ENCODE measurements at regions not wholly inside any gene's neighbourhood (a gene's known extent, or its start where the extent isn't known, plus 50 kb on each side); places are given as distances from the start of the nearest gene placed in this dataset.
A peak's percentile ranks its signal among the peaks of the same experiment; 100 is the strongest.
"Not testable (repeated sequence)": the region's sequence is repeated elsewhere in the genome, so short reads cannot be mapped to it uniquely, and the experiment has no call there.

DNA sequence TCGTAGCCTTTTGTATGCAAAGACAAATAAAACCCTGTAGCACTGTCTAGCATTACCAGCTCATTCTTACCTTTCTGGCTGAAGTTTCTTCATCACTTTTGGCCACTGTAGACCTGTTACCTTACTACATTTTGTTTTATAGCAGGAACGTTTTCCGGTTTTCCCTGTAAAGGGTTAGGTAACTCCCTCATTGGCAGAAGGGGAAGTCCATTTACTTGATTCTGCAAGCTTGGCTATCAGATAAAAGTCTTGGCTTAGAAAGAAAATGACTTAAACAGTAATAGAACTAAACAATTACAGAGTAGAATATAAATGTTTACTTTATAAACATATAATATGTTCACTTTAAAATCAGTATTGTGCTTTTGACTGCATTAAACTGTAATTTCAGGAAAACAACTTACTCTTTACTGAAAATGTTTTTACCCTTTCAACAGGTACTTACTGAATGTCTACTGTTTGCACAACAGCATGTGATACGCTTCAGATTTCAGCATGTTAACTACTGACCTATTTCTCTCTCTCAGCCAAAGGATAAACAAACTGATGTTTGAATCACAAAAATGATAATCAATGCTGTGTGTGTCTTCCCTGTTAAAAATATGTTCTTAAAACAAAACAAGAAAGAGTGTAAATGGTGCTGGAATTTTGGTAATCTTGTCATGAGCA is 67.1 kb downstream of the OTUD1 start:
- TF ChIP-seq CTCF (conservative IDR thresholded peaks at IDR 0.05; ENCODE audit: low read depth, low read length) = no peak
- no peak overlapping the region for H3K4me3 ChIP-seq (ENCODE audit: low read length)
- ATAC-seq (no peak), DNase-seq (no peak)
- POLR2A ChIA-PET (ENCODE audit: unreplicated experiment) = no interaction called here
- H3K27me3 ChIP-seq (ENCODE audit: low read length) = no peaks in the 10 kb centered on the region
- H3K4me1 ChIP-seq (ENCODE audit: insufficient read depth, low read length) = no peaks in the 10 kb centered on the region
- no peaks in the 10 kb centered on the region for H4K20me1 ChIP-seq (ENCODE audit: low read length)
- no TSS peak for BruUV-seq (replicated peaks)
- CTCF ChIA-PET = no interaction called here
- no peaks in the 10 kb centered on the region for H3K36me3 ChIP-seq (ENCODE audit: low read depth, low read length)
- H3K79me2 ChIP-seq (ENCODE audit: low read length) = no peaks in the 10 kb centered on the region
- no peaks in the 10 kb centered on the region for H3K9me2 ChIP-seq (replicated peaks; ENCODE audit: low read length)
- no peaks in the 10 kb centered on the region for H3F3A ChIP-seq (ENCODE audit: low read length, unreplicated experiment)
- no peak overlapping the region for H3K9ac ChIP-seq (ENCODE audit: low read length)
- H2AFZ ChIP-seq (ENCODE audit: low read length) = 0 out of 2 replicates have a peak overlapping the region, but pooled peaks have one; percentile 24
- no peak overlapping the region for H3K27ac ChIP-seq (ENCODE audit: low read length)
- intact Hi-C loops (cut with micrococcal nuclease) = no loop called here
- no peaks in the 10 kb centered on the region for H3K9me3 ChIP-seq (ENCODE audit: low read length)
- H3K4me2 ChIP-seq (ENCODE audit: low read length) = no peak overlapping the region

GRCh38 chr10:23512355-23513058 is 73.6 kb downstream of the OTUD1 start:
- Histone ChIP-seq H3K9me3 (ENCODE audit: low read length) (no peaks in the 10 kb centered on the region), H3K4me3 (ENCODE audit: low read length) (no peak overlapping the region), H3F3A (ENCODE audit: low read length, unreplicated experiment) (no peaks in the 10 kb centered on the region), H3K4me2 (ENCODE audit: low read length) (peak overlapping the region; percentile 48; the same call in 1 of the 2 replicates), H2AFZ (ENCODE audit: low read length) (0 out of 2 replicates have a peak overlapping the region, but pooled peaks have one; percentile 12), H3K9ac (ENCODE audit: low read length) (peak overlapping the region; percentile 94), H3K79me2 (ENCODE audit: low read length) (no peaks in the 10 kb centered on the region), H4K20me1 (ENCODE audit: low read length) (no peaks in the 10 kb centered on the region), H3K9me2 (replicated peaks; ENCODE audit: low read length) (no peaks in the 10 kb centered on the region), H3K27me3 (ENCODE audit: low read length) (no peaks in the 10 kb centered on the region), H3K36me3 (ENCODE audit: low read depth, low read length) (no peaks in the 10 kb centered on the region), H3K4me1 (ENCODE audit: insufficient read depth, low read length) (peaks cover 33% of the 10 kb centered on the region), H3K27ac (ENCODE audit: low read length) (peak overlapping the region; percentile 100)
- ChIA-PET CTCF (no interaction called here), POLR2A (ENCODE audit: unreplicated experiment) (no interaction called here)
- DNase-seq = peak; percentile 70
- TF ChIP-seq CTCF (conservative IDR thresholded peaks at IDR 0.05; ENCODE audit: low read depth, low read length) (no peak), EZH2phosphoT487 (IDR thresholded peaks at IDR 0.05; ENCODE audit: borderline replicate concordance, low read length) (no peak), EZH2 (IDR thresholded peaks at IDR 0.05; ENCODE audit: low read length, unreplicated experiment) (no peak)
- BruUV-seq (replicated peaks) = TSS peak; percentile 66
- intact Hi-C loops (cut with micrococcal nuclease) = loop anchor here (5.0 kb wide), 2 partner anchors 70 to 180 kb away; no protein-coding TSS in a partner anchor
- ATAC-seq = peak; percentile 56; the same call in 1 of the 2 replicates

GRCh38 chr10:23513621-23514020 is 74.7 kb downstream of the OTUD1 start:
- peaks cover 33% of the 10 kb centered on the region for H3K4me1 ChIP-seq (ENCODE audit: insufficient read depth, low read length)
- POLR2A ChIA-PET (ENCODE audit: unreplicated experiment); H3K79me2 ChIP-seq (ENCODE audit: low read length); BruUV-seq (replicated peaks); H3K9me3 ChIP-seq (ENCODE audit: low read length); H3K9me2 ChIP-seq (replicated peaks; ENCODE audit: low read length); H3K36me3 ChIP-seq (ENCODE audit: low read depth, low read length); H3K27me3 ChIP-seq (ENCODE audit: low read length); H4K20me1 ChIP-seq (ENCODE audit: low read length); H2AFZ ChIP-seq (ENCODE audit: low read length); H3F3A ChIP-seq (ENCODE audit: low read length, unreplicated experiment); H3K4me3 ChIP-seq (ENCODE audit: low read length): not testable (repeated sequence)
- 0 out of 2 replicates have a peak overlapping the region, but pooled peaks have one; percentile 47 for H3K4me2 ChIP-seq (ENCODE audit: low read length)
- DNase-seq = peak; percentile 72
- intact Hi-C loops (cut with micrococcal nuclease) = loop anchor here (5.0 kb wide), 2 partner anchors 71 to 181 kb away; no protein-coding TSS in a partner anchor
- H3K27ac ChIP-seq (ENCODE audit: low read length) = peak overlapping the region; percentile 100
- ATAC-seq = peak; percentile 18; the same call in 1 of the 2 replicates
- H3K9ac ChIP-seq (ENCODE audit: low read length) = peak overlapping the region; percentile 94
- CTCF ChIA-PET = interaction anchor here (0.7 kb wide), 1 partner anchor 149 kb away, joined by 5 read pairs; no protein-coding TSS in a partner anchor
